Neural crest cell (in vitro differentiated cells): ENCODE measurements at regions not wholly inside any gene's neighbourhood (a gene's known extent, or its start where the extent isn't known, plus 50 kb on each side); places are given as distances from the start of the nearest gene placed in this dataset.

Source experiments
- DNase-seq: peaks from one replicate; pipeline ENCODE4 v3.0.0; 2021; ENCODE audit warnings: low read depth, mixed read lengths, low spot score
- H3K27ac Mint-ChIP-seq: one replicate; pipeline ENCODE4 v1.8.0; 2021; ENCODE audit warnings: mild to moderate bottlenecking, mixed read lengths; ENCODE audit not compliant: unreplicated experiment
- H3K27me3 Mint-ChIP-seq: 2 replicates; pipeline ENCODE4 v1.8.0; 2021; ENCODE audit warnings: low read depth, mild to moderate bottlenecking, mixed read lengths
- H3K36me3 Mint-ChIP-seq: 2 replicates; pipeline ENCODE4 v1.8.0; 2021; ENCODE audit warnings: low read depth, mild to moderate bottlenecking, mixed read lengths
- H3K4me1 Mint-ChIP-seq: 2 replicates; pipeline ENCODE4 v1.8.0; 2021; ENCODE audit warnings: mixed read lengths
- H3K4me3 Mint-ChIP-seq: one replicate; pipeline ENCODE4 v1.8.0; 2021; ENCODE audit warnings: mild to moderate bottlenecking, mixed read lengths
- H3K9me3 Mint-ChIP-seq: 2 replicates; pipeline ENCODE4 v1.8.0; 2021; ENCODE audit warnings: mixed read lengths
- CTCF ChIP-seq: fragments of 200-600 bp; sonication (generic); conservative IDR thresholded peaks from 2 replicates; pipeline ENCODE4 v1.5.0; 2021; ENCODE audit warnings: antibody characterized with exemption, mild to moderate bottlenecking

- peaks cover 10% of the 10 kb centered on the region for H3K9me3 Mint-ChIP-seq
- DNase-seq, result no peak
Measured at GRCh38 chr1:219801156-219801820, 127.1 kb downstream of the SLC30A10 start.

GRCh38 chr1:219798283-219799030 lies 129.9 kb downstream of the SLC30A10 start:
- peaks cover 13% of the 10 kb centered on the region for H3K9me3 Mint-ChIP-seq
- H3K36me3 Mint-ChIP-seq, result peaks cover 3% of the 10 kb centered on the region
- peaks cover 45% of the 10 kb centered on the region for H3K4me1 Mint-ChIP-seq
- no peak overlapping the region for H3K27ac Mint-ChIP-seq
- DNase-seq, result no peak
- H3K4me3 Mint-ChIP-seq, result no peak overlapping the region
- TF ChIP-seq CTCF, result no peak
- H3K27me3 Mint-ChIP-seq, result no peaks in the 10 kb centered on the region

More at GRCh38 chr1:219801156-219801820, 127.1 kb downstream of the SLC30A10 start:
- Mint-ChIP-seq H3K36me3 (peaks cover 3% of the 10 kb centered on the region), H3K27ac (peak overlapping the region; percentile 37), H3K4me3 (no peak overlapping the region), H3K4me1 (peaks cover 29% of the 10 kb centered on the region), H3K27me3 (no peaks in the 10 kb centered on the region)
- TF ChIP-seq CTCF, result no peak

- no peaks in the 10 kb centered on the region for H3K36me3 Mint-ChIP-seq
- no peaks in the 10 kb centered on the region for H3K27me3 Mint-ChIP-seq
- DNase-seq, result no peak
- H3K4me3 Mint-ChIP-seq, result no peak overlapping the region
- H3K27ac Mint-ChIP-seq, result no peak overlapping the region
- no peak for TF ChIP-seq CTCF
- H3K9me3 Mint-ChIP-seq, result peaks cover 13% of the 10 kb centered on the region
- H3K4me1 Mint-ChIP-seq, result peaks cover 48% of the 10 kb centered on the region
Measured at GRCh38 chr1:219797683-219798082, 130.7 kb downstream of the SLC30A10 start.

GRCh38 chr1:219797009-219797408 lies 131.3 kb downstream of the SLC30A10 start:
- Mint-ChIP-seq H3K4me1 (peaks cover 53% of the 10 kb centered on the region), H3K36me3 (no peaks in the 10 kb centered on the region), H3K9me3 (peaks cover 14% of the 10 kb centered on the region), H3K27me3 (no peaks in the 10 kb centered on the region), H3K27ac (no peak overlapping the region), H3K4me3 (no peak overlapping the region)
- TF ChIP-seq CTCF, result no peak
- DNase-seq, result no peak

GRCh38 chr1:219795363-219795917 lies 132.9 kb downstream of the SLC30A10 start:
- Mint-ChIP-seq H3K4me1 (peaks cover 53% of the 10 kb centered on the region), H3K36me3 (no peaks in the 10 kb centered on the region), H3K9me3 (peaks cover 14% of the 10 kb centered on the region), H3K4me3 (peak overlapping the region; percentile 3), H3K27ac (peak overlapping the region; percentile 86), H3K27me3 (no peaks in the 10 kb centered on the region)
- no peak for TF ChIP-seq CTCF
- DNase-seq, result no peak
